Esophagus squamous epithelium (tissue), 4 donors: ENCODE measurements at regions not wholly inside any gene's neighbourhood (a gene's known extent, or its start where the extent isn't known, plus 50 kb on each side); places are given as distances from the start of the nearest gene placed in this dataset.

Experiments
- CTCF ChIP-seq, 6 experiments: fragments of 450-650 bp in 4 of 6; fragments of 200-600 bp in 2 of 6; sonication (generic) in 2 of 6; IDR thresholded peaks; one replicate each; pipeline ENCODE4 v1.5.1; 2016 to 2019; ENCODE audit warnings: antibody characterized with exemption in 6 of 6, mild to moderate bottlenecking in 4 of 6, moderate library complexity in 4 of 6
- POLR2A ChIP-seq, 4 donors: fragments of 450-650 bp; IDR thresholded peaks; one replicate each; pipeline ENCODE4 v1.6.1; 2017; ENCODE audit warnings: antibody characterized with exemption in 4 of 4, mild to moderate bottlenecking in 4 of 4, moderate library complexity in 3 of 4

GRCh38 chr5:83787631-83788030 lies 67.0 kb upstream of the HAPLN1 start:
- TF ChIP-seq CTCF (IDR thresholded peaks at IDR 0.05), result no peak
- no peak for TF ChIP-seq POLR2A (IDR thresholded peaks at IDR 0.05)
